ENCODE measurements at regions not wholly inside any gene's neighbourhood (a gene's known extent, or its start where the extent isn't known, plus 50 kb on each side); places are given as distances from the start of the nearest gene placed in this dataset.

DNA sequence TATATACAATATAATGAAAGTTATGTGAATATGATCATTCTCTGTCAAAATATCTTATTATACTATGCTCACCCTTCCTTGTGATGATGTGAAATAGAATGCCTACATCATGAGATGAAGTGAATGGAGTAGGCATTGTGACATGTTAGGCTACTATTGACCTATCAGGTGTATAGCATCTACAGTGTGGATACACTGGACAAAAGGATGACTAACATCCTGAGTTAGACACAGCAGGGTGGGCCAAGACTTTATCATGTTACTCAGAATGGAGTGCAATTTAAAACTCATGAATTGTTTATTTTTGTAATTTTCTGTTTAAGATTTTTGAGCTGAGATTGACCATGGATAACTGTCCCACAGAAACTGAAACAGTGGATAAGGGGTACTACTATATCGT is 53.4 kb upstream of the NAV3 start:
- no peak for DNase-seq

DNA sequence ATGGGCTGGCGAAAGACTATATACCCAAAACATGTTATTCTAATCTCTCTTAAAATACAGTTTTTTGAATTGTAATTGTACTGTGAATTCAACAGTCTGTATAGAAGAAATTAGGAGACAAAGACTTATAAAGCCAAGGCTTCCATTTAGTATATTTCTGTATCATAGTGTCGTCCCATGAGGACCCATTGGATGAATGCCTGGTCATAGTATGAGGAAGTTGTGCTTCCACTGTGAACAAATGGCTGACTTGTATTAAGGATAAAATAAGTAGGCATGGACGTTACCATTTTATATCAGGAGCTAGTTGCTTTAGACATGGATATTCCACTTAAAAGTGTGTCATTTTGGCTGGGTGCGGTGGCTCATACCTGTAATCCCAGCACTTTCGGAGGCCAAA is 55.9 kb upstream of the NAV3 start:
- DNase-seq: no peak

DNA sequence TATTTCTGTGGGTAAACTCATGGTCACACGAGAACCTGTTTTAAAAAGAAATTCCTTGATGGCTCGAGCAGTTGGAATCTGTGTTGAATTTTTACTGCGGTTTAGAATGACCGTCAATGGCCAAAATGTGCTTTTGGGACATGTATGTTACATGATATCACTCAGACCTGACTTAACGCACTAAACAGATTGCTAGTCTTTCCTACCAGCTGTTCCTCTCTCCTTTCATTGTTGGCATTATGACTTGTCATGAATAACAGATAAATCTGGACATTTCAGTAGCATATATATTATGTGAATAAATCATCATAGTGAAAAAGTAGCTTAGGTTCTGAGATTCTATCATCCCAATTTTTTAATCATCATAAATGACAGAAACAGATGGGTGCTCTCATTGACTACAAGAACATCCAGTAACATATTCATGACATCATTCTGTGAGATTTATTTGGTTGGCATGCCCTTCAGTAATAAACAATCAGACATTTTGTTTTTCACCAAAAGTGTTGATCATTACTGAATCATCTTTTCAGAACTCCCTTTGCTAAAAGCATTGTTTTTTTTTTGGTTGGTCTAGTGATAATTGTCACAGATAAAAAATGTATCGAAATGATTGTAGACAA is 57.9 kb upstream of the NAV3 start:
- no peak for DNase-seq

DNA sequence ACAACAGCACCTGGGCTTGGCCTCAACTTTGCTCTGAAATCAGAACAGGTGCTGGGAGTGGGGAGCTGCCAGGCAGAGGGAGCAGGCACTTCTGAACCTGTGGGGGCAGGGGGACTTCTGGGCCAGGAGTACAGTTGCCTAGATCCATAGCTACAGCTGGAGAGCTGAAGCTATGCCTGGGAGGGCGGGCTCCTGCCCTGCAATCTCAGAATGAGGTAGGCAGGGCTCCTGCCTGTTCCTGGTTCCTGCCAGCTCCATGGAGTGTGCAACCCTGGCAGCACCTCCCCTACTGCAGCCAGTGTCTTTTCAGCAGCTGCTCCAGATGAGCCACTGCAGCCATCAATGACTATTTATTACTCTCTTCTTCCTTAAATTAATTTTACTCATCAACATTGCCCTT is 62.1 kb upstream of the NAV3 start:
- no peak for DNase-seq

DNA sequence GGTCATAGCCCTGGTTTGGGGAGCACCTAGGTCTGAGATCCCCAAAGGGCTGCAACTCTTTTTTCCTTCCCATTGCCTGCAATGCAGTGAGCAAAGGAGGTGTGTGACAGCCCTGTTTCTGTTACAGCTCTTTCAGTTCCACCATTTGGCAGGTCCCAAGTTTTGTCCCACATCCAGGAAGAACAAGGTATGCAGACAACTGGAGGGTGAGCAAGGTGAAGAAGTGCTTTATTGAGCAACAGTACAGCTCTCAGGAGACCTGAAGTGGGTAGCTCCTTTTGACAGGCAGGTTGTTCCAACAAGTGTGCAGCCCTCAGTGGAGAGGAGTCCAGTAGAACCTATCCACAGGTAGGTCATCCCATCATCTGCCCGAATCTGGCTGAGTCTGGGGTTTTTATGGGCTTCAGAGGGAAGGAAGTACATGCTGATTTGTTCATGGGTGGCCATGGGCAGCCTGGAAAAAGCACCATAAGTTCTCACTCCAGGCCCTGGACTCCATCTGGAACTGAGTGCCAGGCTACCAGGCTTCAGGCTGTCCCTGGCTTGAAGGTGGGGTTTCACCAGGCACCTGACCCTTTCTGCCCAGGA is 62.8 kb upstream of the NAV3 start:
- DNase-seq: no peak

DNA sequence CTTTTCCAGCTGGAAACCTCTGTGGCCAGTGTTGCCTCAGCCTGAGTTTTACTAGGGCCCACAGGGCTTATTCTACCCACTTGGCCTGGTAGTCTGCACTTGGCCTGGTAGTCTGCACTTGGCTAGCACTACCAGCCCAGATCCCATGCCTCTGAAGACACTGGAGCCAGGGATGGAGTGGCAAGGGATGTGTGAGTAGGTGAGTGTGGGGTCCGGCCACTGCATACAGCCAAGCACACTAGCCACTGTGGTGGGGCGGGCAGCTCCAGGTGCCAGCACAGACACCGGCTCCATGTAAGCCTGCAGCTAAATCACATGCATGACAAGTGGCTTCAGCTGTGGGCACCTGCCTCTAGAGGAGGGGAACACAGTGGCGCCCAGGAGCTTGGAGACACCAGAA is 63.4 kb upstream of the NAV3 start:
- no peak for DNase-seq

DNA sequence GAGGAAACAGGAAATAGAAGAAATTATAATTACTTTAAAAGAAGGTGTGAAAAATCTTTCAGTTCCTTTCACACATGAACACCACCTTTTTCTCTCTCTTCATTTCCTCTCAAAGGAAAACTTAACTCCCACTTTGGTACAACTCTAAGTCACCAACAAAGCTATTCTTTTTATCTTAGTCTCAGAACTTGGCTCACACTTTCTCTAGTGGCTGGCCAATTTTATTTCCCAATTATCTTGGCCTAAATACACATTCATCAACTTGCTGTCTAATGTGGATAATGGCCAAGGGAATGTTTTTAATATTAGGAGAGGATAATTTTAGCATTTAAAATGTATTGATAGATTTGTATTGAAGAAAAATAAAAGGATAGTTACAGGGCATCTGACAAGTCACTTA is 64.5 kb upstream of the NAV3 start:
- DNase-seq: no peak

DNA sequence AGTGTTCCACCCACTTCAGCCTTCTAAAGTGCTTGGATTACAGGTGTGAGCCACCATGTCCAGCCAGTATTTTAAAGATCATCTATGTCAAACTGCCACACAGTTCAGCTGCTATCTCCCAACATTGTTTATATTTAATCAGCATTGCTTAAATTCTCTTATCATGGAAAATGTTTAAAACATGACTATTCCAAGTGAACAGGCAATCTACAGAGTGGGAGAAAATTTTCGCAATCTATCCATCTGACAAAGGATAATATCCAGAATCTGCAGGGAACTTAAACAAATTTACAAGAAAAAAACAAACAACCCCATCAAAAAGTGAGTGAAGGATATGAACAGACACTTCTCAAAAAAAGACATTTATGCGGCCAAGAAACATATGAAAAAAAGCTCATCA is 69.4 kb upstream of the NAV3 start:
- no peak for DNase-seq

DNA sequence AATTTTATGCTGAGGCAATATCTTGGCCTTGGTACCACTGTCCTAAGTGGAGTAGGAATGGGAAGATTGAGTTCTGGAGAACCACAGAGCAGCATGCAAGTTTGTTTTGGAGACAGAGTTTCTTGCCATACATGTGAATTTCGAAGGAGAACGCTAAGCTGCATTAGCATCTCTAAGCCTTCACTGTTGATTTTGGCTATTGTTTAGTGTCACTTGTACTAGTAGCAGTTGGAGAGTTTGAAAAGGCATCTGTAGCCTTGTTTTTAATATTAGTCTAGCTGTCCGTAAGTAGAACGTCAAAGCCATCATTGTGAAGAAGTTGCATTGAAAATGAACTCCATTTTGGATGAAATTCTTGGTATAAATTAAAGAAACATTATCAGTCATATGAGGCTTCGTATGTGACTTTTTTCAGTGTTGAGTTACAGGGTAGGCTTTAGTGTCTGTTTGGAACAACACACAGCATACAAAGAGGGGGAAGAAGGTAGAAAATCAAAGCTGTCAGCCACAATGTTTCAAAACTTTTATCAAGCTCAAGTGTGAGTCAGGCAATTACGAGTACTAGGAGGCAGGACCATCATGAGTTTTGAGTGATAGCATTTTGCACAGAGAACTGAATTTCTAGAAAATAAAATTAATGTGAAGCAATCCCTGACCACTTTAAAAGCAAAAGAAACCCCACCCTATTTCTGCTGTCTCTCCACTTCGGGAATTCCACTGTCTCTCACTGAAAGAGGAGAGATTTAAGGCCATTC is 70.2 kb upstream of the NAV3 start:
- no peak for DNase-seq

DNA sequence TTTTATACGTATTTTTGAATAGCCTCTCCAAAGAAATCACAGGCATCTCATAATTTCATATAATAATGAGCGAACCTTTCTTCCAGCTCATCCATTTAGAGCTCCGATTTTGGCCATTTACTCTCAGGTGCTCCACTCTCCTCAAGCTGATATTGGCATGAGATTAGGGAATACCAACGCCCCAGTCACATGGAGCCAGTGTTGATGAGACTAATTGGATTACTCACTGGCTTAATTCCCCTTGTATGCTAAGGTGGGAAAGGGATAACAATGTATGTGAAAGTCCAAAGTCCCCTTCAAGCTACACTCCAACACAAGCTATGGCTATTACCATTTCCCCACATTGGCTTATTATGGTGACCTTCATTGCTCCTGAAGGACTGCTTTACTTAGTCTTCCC is 76.6 kb upstream of the NAV3 start:
- DNase-seq: no peak

DNA sequence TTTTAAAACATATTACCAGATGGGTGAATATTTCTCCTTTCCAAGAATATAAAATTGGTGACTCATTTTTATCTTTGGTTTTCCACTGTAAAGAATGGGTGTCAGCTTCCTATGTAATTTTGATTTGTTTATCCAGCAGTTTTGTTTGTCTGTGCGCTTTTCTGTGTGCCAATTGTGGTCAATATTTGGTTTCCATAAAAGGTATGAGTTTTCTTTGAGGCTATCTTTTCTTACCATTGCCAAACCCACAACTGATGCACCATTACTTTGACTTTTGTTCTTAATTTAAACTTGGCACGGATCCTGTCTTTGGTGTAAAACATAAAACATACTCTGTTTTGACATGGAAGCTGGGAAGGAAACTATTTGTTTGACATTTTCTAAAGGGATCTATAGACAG is 78.8 kb upstream of the NAV3 start:
- no peak for DNase-seq

DNA sequence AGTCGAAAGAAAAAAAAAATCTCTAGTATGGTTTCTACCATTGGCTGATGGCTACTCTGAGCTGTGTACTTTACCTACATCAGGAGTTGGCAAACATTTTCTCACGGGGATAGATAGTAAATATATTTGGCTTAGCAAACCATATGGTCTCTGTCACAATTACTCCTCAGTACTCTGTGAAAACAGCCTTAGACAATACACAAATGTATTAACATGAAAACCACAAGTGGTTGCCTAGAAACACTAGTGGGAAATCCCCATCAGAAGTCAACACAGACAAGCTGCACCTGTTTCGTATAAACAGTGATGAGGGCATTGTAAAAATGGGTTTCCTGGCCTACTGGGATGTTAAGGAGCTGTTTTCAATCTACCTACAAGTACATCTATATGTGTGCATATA is 84.6 kb upstream of the NAV3 start:
- DNase-seq: no peak

DNA sequence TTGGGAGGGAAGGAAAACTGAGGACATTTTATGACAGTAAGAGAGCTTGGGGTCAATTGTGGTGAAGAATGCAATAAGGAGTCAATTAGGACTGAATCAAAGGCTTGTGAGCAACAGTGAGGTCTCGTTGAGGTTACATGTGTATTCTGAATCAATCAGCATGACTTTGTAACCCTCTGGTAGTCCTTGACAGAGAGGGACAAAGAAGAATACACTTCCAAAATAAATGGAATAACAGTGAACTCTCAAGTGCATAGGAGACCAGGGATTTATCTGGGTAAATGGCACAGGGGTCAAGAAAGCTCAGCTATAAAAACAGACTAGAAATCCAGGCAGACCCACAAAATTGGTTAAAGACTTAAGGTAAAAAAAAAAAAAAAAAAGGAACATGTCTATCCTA is 85.1 kb upstream of the NAV3 start:
- no peak for DNase-seq

DNA sequence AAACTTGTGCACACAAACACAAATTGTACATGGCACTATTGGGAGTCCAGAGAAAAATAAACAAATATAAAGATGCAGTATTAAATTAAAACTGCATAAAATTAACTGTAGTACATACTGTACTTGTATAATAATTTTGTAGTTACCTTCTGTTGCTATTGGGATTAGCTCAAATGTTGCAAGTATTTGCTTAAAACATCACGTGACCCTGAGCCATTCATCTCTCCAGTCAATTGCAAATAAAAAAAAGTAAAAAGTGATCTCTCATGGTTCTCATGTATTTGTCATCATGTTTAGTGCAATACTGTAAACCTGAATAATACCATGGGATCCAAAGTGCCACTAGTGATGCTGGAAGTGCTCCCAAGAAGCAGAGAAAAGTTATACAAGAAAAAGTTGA is 88.1 kb upstream of the NAV3 start:
- no peak for DNase-seq

DNA sequence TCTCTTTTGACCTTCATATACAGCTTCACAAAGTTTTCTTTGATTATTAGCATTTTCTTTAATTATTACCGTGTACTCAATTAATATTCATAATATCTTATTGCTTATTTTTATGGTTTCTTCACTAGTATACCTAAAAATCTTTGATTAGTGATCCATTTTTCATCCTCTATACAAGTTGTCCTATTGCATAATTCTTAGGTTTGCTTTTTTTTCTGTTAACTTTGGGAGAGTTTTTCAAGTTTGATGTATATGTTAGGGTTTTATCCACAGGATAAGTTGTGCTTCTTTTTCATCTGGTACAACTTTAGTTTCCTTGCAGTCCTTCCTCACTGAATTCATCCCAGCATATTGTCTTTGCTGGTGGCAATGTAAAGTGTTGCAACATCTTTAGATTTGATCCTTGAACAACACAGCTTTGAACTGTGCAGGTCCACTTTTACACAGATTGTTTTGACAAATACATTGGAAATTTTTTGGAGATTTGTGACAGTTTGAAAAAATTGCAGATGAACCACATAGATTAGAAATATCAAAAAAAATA is 88.6 kb upstream of the NAV3 start:
- no peak for DNase-seq

DNA sequence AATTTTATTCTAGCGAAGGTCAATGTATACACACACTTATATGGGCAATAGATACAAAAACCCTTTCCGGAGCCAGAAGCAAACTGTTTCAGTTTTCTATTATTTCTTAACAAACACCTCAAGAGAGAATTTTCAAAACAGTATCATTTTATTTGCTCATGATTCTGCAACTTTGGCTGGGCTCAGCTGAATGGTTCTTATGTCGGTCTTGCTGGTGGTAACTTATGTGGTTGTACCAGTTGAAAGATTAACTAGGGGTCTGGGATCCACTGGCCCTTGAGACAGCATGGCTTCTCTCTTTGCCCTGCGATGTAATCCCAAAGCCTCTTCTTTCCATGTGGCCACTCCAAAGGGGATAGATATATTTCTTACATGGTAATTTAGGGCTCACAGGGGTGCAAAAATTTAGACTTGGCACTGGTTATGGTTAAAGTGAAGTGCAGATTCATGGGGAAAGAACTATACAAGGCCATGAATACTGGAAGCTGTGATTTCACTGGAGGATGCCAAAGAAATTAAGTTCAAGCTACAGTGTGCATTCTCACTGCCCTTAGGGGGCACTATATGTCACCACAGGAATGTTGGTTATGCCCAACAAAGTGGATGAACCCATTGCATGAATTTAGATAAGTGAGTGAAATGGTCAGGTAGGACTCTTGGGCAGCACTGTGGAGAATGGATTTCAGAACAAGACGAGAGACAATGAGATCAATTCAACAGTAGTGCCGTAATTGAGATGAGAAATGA is 94.3 kb upstream of the NAV3 start:
- DNase-seq: no peak

DNA sequence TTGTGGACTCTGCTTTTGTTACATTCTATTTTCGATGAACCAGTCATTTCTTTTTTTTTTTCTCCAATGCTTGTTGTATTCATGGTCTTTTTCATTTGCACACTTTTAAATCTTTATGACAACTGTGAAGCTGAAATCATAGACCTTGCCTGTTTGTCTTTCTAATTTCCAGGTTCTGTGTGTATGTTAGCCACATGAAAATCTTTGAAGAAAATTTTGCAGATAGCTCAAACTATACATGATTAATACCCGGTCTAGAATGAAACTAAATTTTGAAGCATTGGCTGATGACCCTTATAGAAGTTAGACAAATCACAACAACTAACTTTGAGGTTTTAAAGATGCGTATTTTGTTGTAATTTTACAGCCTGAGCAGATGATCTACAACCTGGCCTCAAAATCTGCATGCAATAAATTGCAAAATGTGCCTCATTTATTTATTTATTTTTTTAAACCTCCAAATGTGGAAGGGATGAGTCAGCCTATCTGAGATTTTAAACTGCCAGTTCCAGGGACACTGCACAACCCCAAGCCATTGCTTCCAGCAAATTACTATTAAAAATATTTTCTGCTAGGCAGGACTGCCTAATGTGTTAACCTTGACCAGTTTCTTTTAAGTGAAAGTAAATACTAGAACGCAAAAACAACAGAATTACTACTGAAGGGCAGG is 96.3 kb upstream of the NAV3 start:
- DNase-seq: no peak

DNA sequence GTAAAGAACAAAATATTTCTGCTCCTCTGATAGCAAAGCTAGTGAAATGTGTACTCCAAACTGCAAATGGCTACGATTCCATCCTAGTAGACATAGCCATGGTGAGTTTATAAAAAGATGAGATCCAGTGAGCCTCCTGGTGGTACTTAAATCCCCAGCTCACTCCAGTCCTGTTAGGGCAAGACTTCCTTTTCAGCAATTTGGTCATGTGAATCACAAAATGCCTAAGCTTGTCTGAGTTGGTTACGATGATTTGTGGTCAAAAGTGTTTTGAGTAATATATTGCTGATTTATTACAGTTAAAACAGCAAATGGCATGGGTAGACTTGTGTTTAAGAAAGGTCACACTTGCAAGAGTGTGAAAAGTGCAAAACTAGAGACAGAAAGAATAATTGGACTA is 102.7 kb upstream of the NAV3 start:
- no peak for DNase-seq

DNA sequence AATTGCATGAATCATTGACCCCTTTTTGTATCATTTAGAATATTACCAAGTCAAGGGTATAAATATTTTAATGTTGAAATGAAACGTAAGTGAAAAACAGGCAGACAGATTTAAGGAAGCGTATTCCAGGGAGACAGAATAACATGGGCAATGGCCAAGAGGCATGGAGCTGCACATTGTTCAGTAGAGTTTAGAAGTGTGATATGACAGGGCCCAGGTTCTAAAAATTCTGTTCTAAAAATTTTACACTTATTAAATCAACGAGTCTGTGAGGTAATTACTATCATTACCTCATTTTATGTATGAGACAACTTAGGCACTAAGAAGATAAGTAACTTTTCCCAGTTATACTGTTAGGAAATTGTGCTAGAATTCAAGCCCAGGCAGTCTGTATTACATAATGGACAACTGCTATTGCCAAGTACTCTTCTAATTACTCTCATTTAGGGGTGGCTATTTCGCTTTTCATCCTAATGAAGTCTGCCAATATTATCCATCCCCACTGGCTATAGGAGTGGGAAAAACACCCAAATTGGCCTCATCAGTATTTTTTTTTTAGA is 103.2 kb upstream of the NAV3 start:
- no peak for DNase-seq

DNA sequence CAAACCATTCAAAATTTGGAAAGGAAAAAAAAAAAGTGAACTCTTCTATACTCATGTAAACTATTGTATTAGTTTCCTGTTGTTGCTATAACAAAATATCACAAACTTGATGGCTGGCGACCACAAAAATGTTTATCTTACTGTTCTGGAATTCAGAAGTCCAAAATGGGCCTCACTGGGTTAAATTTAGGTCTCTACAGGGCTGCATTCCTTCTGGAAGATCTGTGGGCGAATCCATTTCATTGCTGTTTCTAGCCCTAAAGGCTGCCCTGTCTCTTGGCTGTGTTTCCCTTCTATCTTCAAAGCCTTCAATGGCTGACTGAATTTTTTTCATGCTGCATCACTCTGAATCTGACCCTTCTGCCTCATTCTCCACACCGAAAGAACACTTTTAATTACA is 105.1 kb upstream of the NAV3 start:
- peak; percentile 81 for DNase-seq

DNA sequence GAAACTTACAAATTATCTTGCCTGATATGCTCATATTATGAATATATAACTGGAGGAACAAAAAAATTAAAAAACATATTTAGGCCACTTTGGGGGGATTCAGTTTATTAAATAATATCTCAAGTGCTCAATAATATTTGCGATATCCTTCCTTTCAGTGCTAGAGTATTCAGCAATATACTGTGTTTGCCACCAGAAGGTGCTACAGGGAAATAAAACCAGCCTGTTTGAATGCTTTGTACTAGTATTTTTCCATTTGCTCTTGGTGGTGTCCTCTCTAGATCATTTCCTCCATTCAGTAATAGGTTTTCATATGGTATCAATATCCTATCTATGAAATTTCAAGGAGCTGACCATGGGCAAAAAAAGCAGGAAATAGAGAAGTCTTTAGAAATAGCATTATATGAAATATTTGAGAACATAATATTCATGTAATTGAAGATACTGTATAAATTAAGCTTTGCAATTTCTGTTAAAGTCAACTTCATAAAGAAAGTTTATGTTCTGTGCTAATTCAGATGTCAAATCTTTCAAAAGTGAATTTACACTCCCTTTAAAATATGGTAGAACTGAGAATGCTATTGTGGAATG is 106.2 kb upstream of the NAV3 start:
- DNase-seq: no peak

DNA sequence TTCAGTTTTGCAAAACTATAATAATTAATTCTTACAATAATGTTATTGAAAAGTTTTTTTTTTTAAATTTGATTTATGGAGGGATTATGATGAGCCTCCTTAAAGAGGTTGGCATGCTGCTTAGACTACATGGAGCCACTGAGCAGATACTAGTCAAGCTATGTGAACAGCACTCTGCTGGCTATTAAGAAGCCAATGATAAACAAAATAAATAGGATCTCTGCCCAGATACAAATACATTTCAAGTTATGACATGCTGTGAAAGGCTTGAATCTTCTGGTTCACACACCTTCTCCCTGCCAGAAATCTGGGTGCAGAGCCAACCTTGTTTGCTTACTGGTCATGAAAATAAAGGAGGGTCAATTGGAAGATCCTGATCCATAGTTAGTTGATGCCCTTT is 107.4 kb upstream of the NAV3 start:
- DNase-seq: no peak

All from islet precursor cell (in vitro differentiated cells).